BJ (cell line): ENCODE measurements at regions not wholly inside any gene's neighbourhood (a gene's known extent, or its start where the extent isn't known, plus 50 kb on each side); places are given as distances from the start of the nearest gene placed in this dataset.
"Not testable (repeated sequence)": the region's sequence is repeated elsewhere in the genome, so short reads cannot be mapped to it uniquely, and the experiment has no call there.

Experiments
- CTCF ChIA-PET: fragments of 350-600 bp; formaldehyde crosslinking; extraction: SDS; loops from one replicate; lab custom pipeline; 2021; ENCODE audit warnings: antibody characterized with exemption, inconsistent platforms; lab: Yijun Ruan, JAX
- POLR2A ChIA-PET: fragments of 300-600 bp; sonication (Branson Sonifier 250); formaldehyde crosslinking; extraction: SDS; loops from one replicate; lab custom pipeline; 2021; ENCODE audit warnings: antibody characterized with exemption; lab: Charles Lee
- DNase-seq: peaks from one replicate; pipeline ENCODE4 v3.0.0-alpha.2; 2011; ENCODE audit warnings: low read depth
- H3K27me3 ChIP-seq: 2 replicates; pipeline ENCODE4 v1.6.0; 2011; ENCODE audit warnings: low read length; ENCODE audit not compliant: control insufficient read depth, insufficient read depth
- H3K36me3 ChIP-seq: 2 replicates; pipeline ENCODE4 v1.5.1; 2011; ENCODE audit warnings: low read length; ENCODE audit not compliant: control insufficient read depth, insufficient read depth
- H3K4me3 ChIP-seq: 2 replicates; pipeline ENCODE4 v1.5.1; 2011; ENCODE audit warnings: low read depth, mild to moderate bottlenecking, control low read depth, low read length
- TF ChIP-seq, protein P1 (sequence below): IDR thresholded peaks from 2 replicates; pipeline ENCODE4 v1.5.1; 2011; ENCODE audit warnings: low read depth, mild to moderate bottlenecking, control low read depth, inconsistent platforms, low read length, moderate library complexity; ENCODE audit not compliant: insufficient read depth

DNA sequence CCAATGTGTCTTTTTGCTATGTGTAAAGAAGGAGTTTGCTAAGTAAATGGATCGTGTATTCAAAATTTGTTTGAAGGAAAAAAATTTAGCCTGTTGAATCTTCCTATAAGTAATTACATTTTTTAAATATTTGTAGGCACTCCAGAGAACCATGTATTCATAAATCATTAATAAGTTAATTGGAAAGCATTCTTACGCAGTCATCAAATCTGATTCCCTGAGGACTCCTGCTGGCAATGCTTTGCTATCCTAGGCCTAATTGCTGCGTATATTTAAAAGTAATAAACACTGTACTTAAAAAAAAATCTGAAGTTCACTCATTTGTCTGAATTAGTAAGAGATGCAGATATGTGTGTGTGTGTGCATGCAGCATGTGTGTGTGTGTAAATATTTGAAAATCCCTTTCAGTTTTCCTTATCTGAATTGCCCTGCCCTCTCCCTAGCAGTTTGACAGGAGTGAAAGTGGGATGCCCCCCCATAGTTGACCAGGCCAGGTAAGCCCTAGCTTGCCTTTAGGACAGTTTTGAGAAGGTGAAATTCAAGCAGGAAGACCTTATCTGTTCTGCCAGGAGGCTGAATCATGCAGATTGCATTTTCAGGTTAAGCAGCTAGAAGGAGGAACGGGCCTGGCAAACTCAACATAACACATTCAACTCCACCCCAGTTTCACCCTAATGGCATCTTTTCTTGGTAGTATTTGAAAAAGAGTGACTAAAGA is 81.2 kb upstream of the DNAH5 start:
- POLR2A ChIA-PET = interaction anchor here (0.5 kb wide), 1 partner anchor 46 kb away, joined by 3 read pairs; no protein-coding TSS in a partner anchor

DNA sequence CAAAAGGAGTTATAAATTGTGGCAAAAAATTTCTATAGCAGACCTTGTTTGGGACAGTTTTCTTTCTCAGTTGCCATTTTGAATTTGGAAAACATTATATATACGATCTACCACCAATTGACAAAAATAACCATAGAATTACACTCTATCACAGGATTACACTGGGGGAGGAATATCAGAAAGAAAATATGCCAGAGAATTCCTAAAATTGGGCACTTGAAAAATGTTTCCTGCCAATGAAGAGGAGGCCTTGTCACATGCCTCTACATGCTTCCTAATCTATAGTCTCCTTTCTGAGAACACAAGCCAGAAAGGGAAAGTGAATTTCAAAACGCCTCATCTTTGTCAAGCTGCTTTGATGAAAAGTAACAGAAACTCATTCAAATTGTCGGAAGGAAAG is 78.5 kb upstream of the DNAH5 start:
- CTCF ChIA-PET = no interaction called here
- H3K4me3 ChIP-seq = no peak overlapping the region

More for the DNA sequence above, 81.2 kb upstream of the DNAH5 start:
- DNase-seq = no peak
- TF ChIP-seq, protein P1, sequence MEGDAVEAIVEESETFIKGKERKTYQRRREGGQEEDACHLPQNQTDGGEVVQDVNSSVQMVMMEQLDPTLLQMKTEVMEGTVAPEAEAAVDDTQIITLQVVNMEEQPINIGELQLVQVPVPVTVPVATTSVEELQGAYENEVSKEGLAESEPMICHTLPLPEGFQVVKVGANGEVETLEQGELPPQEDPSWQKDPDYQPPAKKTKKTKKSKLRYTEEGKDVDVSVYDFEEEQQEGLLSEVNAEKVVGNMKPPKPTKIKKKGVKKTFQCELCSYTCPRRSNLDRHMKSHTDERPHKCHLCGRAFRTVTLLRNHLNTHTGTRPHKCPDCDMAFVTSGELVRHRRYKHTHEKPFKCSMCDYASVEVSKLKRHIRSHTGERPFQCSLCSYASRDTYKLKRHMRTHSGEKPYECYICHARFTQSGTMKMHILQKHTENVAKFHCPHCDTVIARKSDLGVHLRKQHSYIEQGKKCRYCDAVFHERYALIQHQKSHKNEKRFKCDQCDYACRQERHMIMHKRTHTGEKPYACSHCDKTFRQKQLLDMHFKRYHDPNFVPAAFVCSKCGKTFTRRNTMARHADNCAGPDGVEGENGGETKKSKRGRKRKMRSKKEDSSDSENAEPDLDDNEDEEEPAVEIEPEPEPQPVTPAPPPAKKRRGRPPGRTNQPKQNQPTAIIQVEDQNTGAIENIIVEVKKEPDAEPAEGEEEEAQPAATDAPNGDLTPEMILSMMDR = no peak
- Histone ChIP-seq H3K27me3 (no peaks in the 10 kb centered on the region), H3K36me3 (no peaks in the 10 kb centered on the region), H3K4me3 (no peak overlapping the region)
- CTCF ChIA-PET = no interaction called here

DNA sequence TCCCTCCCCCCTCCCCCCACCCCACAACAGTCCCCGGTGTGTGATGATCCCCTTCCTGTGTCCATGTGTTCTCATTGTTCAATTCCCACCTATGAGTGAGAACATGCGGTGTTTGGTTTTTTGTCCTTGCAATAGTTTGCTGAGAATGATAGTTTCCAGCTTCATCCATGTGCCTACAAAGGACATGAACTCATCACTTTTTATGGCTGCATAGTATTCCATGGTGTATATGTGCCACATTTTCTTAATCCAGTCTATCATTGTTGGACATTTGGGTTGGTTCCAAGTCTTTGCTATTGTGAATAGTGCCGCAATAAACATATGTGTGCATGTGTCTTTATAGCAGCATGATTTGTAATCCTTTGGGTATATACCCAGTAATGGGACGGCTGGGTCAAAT is 76.5 kb upstream of the DNAH5 start:
- H3K27me3 ChIP-seq, DNase-seq, H3K4me3 ChIP-seq, POLR2A ChIA-PET, H3K36me3 ChIP-seq, CTCF ChIA-PET: not testable (repeated sequence)

More for the DNA sequence above, 78.5 kb upstream of the DNAH5 start:
- no peaks in the 10 kb centered on the region for H3K36me3 ChIP-seq
- H3K27me3 ChIP-seq = no peaks in the 10 kb centered on the region
- TF ChIP-seq, protein P1 = no peak
- no peak for DNase-seq
- POLR2A ChIA-PET = no interaction called here

DNA sequence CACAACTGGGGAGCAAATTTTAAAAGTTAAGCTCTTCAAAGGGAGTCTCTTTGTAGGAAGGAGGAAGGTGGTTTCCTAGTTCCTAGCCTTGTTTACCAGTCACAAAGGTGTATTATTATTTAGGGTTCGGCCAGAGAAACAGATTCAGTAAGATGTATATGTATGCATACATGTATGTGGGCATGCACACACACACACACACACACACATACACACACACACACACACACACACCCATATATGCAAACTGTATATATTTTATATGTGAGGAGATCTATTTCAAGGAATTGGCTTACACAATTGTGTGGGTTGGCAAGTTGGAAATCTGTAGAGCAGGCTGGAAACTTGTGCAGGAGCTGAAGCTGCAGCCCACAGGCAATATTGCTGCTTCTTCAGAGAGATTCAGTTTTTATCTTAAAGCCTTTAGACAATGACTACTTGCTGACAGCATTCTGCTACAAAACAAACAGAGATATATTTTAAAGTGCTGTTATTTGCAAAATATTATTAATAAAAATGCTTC is 75.3 kb upstream of the DNAH5 start:
- H3K27me3 ChIP-seq = no peaks in the 10 kb centered on the region
- CTCF ChIA-PET = no interaction called here
- no peak for DNase-seq
- TF ChIP-seq, protein P1 = no peak
- no peaks in the 10 kb centered on the region for H3K36me3 ChIP-seq
- no peak overlapping the region for H3K4me3 ChIP-seq
- POLR2A ChIA-PET = no interaction called here

DNA sequence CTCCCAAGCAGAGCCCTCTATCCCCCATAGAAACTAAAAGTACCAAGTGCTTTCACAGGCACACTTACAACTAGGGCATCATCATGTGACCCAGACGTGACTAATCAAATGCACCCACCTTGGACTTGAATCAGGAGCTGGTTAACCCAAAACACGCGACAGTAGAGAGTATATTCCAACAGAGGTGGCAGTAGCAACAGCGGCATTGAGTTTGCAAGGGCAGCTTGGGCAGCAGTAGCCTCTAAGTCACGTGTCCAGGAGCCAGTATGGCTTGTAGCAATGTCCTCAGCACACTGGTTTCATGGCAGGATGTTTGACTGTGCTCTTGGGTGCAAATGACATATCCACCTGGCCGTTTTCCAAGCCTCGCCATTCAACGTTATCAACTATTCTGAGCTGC is 73.4 kb upstream of the DNAH5 start:
- H3K27me3 ChIP-seq = no peaks in the 10 kb centered on the region
- no peak overlapping the region for H3K4me3 ChIP-seq
- TF ChIP-seq, protein P1 = no peak
- DNase-seq = no peak
- ChIA-PET CTCF (interaction anchor here (1.0 kb wide), 1 partner anchor 23 kb away, joined by 3 read pairs; no protein-coding TSS in a partner anchor), POLR2A (interaction anchor here (0.7 kb wide), 1 partner anchor 10 kb away, joined by 6 read pairs; no protein-coding TSS in a partner anchor)
- no peaks in the 10 kb centered on the region for H3K36me3 ChIP-seq
